HepG2 (cell line): ENCODE measurements at regions not wholly inside any gene's neighbourhood (a gene's known extent, or its start where the extent isn't known, plus 50 kb on each side); places are given as distances from the start of the nearest gene placed in this dataset.

ENCODE experiments used
- ATAC-seq: fragments of 200-7000 bp; cut with Tn5 transposase; 3 replicates; pipeline ENCODE4 v1.9.1; 2020; ENCODE audit warnings: mild to moderate bottlenecking, moderate library complexity
- BruUV-seq: library from RNA; stranded (reverse); fragments of 400-500 nt; replicated peaks from 2 replicates; lab custom pipeline; 2021; lab: Mats Ljungman, UMichigan
- CTCF ChIA-PET: fragments of 300-600 bp; formaldehyde crosslinking; extraction: SDS; loops from one replicate; lab custom pipeline; 2021; ENCODE audit warnings: low total read pairs, inconsistent platforms, low intra/inter-chr PET ratio; lab: Yijun Ruan, JAX
- POLR2A ChIA-PET: fragments of 350-600 bp; sonication (Branson Sonifier 250); formaldehyde crosslinking; loops from one replicate; lab custom pipeline; 2020; ENCODE audit warnings: antibody characterized with exemption, inconsistent platforms; lab: Yijun Ruan, JAX
- DNase-seq: peaks from one replicate; pipeline ENCODE4 v3.0.0-alpha.2; 2015; ENCODE audit warnings: low spot score
- FAIRE-seq: peaks from 3 replicates; lab custom pipeline; 2011; peaks lifted over from hg19 to GRCh38; lab: Jason Lieb, UNC
- H2AFZ ChIP-seq: one replicate; pipeline ENCODE4 v1.6.1; 2011; ENCODE audit warnings: low read length, inconsistent platforms
- H3K27ac ChIP-seq: fragments of 300-600 bp; 3 replicates; pipeline ENCODE4 v1.8.0; 2011; ENCODE audit warnings: mixed run types, mild to moderate bottlenecking, mixed read lengths, low read length, inconsistent platforms; ENCODE audit not compliant: insufficient read depth; ENCODE audit errors: extremely low read length
- H3K27me3 ChIP-seq, 2 experiments: fragments of 200-600 bp in 1 of 2; 2 replicates in 1 of 2; 3 replicates in 1 of 2; pipeline versions ENCODE4 v1.6.0 to v1.8.0; 2011; ENCODE audit warnings: low read length in 2 of 2, mild to moderate bottlenecking in 2 of 2, moderate library complexity in 2 of 2, inconsistent platforms in 1 of 2; ENCODE audit not compliant: insufficient read depth in 2 of 2, control insufficient read depth in 1 of 2
- H3K36me3 ChIP-seq, 2 experiments: fragments of 200-600 bp in 1 of 2; replicated peaks in 1 of 2; 2 replicates in 1 of 2; 3 replicates in 1 of 2; pipeline versions ENCODE4 v1.5.1 to v1.8.0; 2011; ENCODE audit warnings: low read length in 2 of 2, inconsistent platforms in 1 of 2; ENCODE audit not compliant: insufficient read depth in 2 of 2, control insufficient read depth in 1 of 2
- H3K4me1 ChIP-seq: 2 replicates; pipeline ENCODE4 v1.5.1; 2012; ENCODE audit warnings: low read length, inconsistent platforms; ENCODE audit not compliant: insufficient read depth
- H3K4me2 ChIP-seq: 2 replicates; pipeline ENCODE4 v1.6.0; 2011; ENCODE audit warnings: low read depth, low read length, inconsistent platforms
- H3K4me3 ChIP-seq, 3 experiments: fragments of 200-600 bp in 1 of 3; sonication (generic), shearing (Covaris generic) in 1 of 3; replicated peaks in 1 of 3; 2 replicates each; pipeline ENCODE4 v1.5.1; 2011 to 2016; ENCODE audit warnings: low read length in 3 of 3, inconsistent platforms in 2 of 3, low read depth in 2 of 3, mild to moderate bottlenecking in 2 of 3, control low read depth in 1 of 3, mixed read lengths in 1 of 3; ENCODE audit not compliant: insufficient read depth in 1 of 3
- H3K79me2 ChIP-seq: one replicate; pipeline ENCODE4 v1.6.1; 2011; ENCODE audit warnings: low read length, inconsistent platforms; ENCODE audit not compliant: insufficient read depth
- H3K9ac ChIP-seq: 2 replicates; pipeline ENCODE4 v1.6.0; 2011; ENCODE audit warnings: mild to moderate bottlenecking, low read depth, low read length, inconsistent platforms; ENCODE audit not compliant: insufficient read depth
- H3K9me3 ChIP-seq: 2 replicates; pipeline ENCODE4 v1.5.1; 2012; ENCODE audit warnings: mild to moderate bottlenecking, low read length
- H4K20me1 ChIP-seq: 2 replicates; pipeline ENCODE4 v1.6.0; 2011; ENCODE audit warnings: inconsistent platforms, mild to moderate bottlenecking, low read length, moderate library complexity; ENCODE audit not compliant: insufficient read depth
- CHCHD3 ChIP-seq: sonication (generic); formaldehyde crosslinking; IDR thresholded peaks from 2 replicates; pipeline ENCODE4 v1.8.0; 2022; ENCODE audit warnings: mild to moderate bottlenecking, missing genetic modification reagents, moderate library complexity
- MTF2 ChIP-seq: sonication (generic); formaldehyde crosslinking; IDR thresholded peaks from 2 replicates; pipeline ENCODE4 v1.5.0; 2020; ENCODE audit warnings: missing genetic modification reagents, borderline replicate concordance
- SNAI1 ChIP-seq: sonication (generic); formaldehyde crosslinking; IDR thresholded peaks from 2 replicates; pipeline ENCODE4 v1.5.0; 2020; ENCODE audit warnings: mild to moderate bottlenecking, missing genetic modification reagents, borderline replicate concordance
- YEATS2 ChIP-seq: sonication (generic); formaldehyde crosslinking; IDR thresholded peaks from 2 replicates; pipeline ENCODE4 v1.4.0; 2020; ENCODE audit warnings: missing genetic modification reagents, borderline replicate concordance
- ZNF264 ChIP-seq: sonication (generic); formaldehyde crosslinking; IDR thresholded peaks from 2 replicates; pipeline ENCODE4 v1.4.0; 2020; ENCODE audit warnings: missing genetic modification reagents
- ZNF343 ChIP-seq: sonication (generic); formaldehyde crosslinking; IDR thresholded peaks from 2 replicates; pipeline ENCODE4 v1.4.0; 2020; ENCODE audit warnings: mild to moderate bottlenecking, missing genetic modification reagents
- WGBS: methylation state at CpG from one replicate; pipeline ENCODE4 v1.1.6; 2017; ENCODE audit warnings: low lambda C conversion rate; 5-methylcytosine and 5-hydroxymethylcytosine counted together
- in situ Hi-C: cut with HindIII; loops from 2 replicates; pipeline ENCODE4 v1.10.0; 2017; ENCODE audit warnings: low pct_unique_long_range_greater_than_20kb; ENCODE audit not compliant: extremely low pct_ligation_motif_present
- intact Hi-C: fragments of 100-400 bp; cut with micrococcal nuclease; formaldehyde crosslinking; loops from one replicate; pipeline ENCODE4 v1.10.0; 2022; ENCODE audit not compliant: unreplicated experiment
- TF ChIP-seq, protein P1 (sequence below): sonication (generic); formaldehyde crosslinking; IDR thresholded peaks from 2 replicates; pipeline ENCODE4 v1.9.0; 2022; ENCODE audit warnings: low read depth, missing genetic modification reagents
- TF ChIP-seq, protein P2 (sequence below): sonication (generic); formaldehyde crosslinking; IDR thresholded peaks from 2 replicates; pipeline ENCODE4 v1.4.0; 2020; ENCODE audit warnings: missing genetic modification reagents

DNA sequence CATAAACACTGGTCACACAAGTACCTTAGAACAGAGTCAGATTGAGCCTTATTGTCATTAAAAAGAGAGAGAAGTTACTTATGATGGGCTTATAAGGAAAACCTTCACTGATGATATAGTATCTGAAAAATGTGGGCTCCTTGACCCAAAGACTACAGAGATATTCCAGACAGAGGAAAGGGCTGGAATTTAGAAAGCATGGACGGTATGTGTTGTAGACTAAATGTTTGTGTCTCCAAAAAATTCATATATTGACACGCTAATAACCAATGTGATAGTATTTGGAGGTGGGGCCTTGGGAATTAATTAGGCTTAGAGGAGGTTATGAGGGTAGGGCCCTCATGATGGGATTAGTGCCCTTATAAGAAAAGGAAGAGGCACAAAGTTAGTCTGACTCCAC lies 61.0 kb upstream of the DAZL start:
- H3K9ac ChIP-seq, result no peak overlapping the region
- H3K4me1 ChIP-seq, result no peaks in the 10 kb centered on the region
- H3K27ac ChIP-seq, result no peak overlapping the region
- CTCF ChIA-PET, result no interaction called here
- TF ChIP-seq YEATS2 (CRISPR knock-in tag) (no peak), ZNF343 (CRISPR knock-in tag) (no peak), SNAI1 (CRISPR knock-in tag) (no peak), MTF2 (CRISPR knock-in tag) (no peak), ZNF264 (CRISPR knock-in tag) (0 out of 2 replicates have a peak, but pooled peaks have one; percentile 37)
- TF ChIP-seq, protein P1, sequence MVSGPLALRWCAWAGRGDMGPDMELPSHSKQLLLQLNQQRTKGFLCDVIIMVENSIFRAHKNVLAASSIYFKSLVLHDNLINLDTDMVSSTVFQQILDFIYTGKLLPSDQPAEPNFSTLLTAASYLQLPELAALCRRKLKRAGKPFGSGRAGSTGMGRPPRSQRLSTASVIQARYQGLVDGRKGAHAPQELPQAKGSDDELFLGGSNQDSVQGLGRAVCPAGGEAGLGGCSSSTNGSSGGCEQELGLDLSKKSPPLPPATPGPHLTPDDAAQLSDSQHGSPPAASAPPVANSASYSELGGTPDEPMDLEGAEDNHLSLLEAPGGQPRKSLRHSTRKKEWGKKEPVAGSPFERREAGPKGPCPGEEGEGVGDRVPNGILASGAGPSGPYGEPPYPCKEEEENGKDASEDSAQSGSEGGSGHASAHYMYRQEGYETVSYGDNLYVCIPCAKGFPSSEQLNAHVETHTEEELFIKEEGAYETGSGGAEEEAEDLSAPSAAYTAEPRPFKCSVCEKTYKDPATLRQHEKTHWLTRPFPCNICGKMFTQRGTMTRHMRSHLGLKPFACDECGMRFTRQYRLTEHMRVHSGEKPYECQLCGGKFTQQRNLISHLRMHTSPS (CRISPR knock-in tag), result no peak
- no TSS peak for BruUV-seq
- in situ Hi-C loops (no loop called here), intact Hi-C loops (no loop called here)
- ATAC-seq (no peak), DNase-seq (no peak), FAIRE-seq (no peak)
- H3K36me3 ChIP-seq, result no peaks in the 10 kb centered on the region
- H3K79me2 ChIP-seq, result no peaks in the 10 kb centered on the region
- no peaks in the 10 kb centered on the region for H3K9me3 ChIP-seq
- 20% methylated on average over 2 of the region's 2 CpGs for WGBS
- H2AFZ ChIP-seq, result no peak overlapping the region
- H3K27me3 ChIP-seq, result peaks cover 0 to 5% of the 10 kb centered on the region in 2 experiments; a peak in 1 of 5 replicates
- H4K20me1 ChIP-seq, result no peaks in the 10 kb centered on the region
- no peak overlapping the region for H3K4me3 ChIP-seq
- no peak overlapping the region for H3K4me2 ChIP-seq
- POLR2A ChIA-PET, result no interaction called here

DNA sequence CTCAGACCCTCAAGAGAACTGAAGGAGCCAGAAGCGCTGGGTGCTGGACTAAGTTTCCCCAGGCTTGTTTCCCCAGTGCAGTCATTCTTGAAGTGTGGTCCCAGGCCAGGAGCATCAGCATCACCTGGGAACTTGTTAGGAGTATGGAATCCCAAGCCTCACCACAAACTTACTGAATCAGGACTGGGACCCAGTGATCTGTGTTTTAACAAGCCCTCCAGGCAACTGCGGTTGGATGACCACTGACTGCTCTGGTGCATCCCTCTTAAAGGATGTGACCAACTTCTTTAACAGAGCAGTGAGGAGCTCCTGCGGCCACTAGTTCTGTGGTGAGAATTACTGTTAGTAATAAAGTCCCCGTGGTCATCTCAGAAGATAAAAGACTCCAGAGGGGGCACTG lies 62.4 kb upstream of the DAZL start:
- Histone ChIP-seq H4K20me1 (no peaks in the 10 kb centered on the region), H3K79me2 (no peaks in the 10 kb centered on the region), H3K27ac (no peak overlapping the region), H3K4me2 (no peak overlapping the region), H3K4me1 (no peaks in the 10 kb centered on the region), H3K36me3 (no peaks in the 10 kb centered on the region), H2AFZ (no peak overlapping the region), H3K27me3 (peaks cover 0 to 5% of the 10 kb centered on the region in 2 experiments; a peak in 1 of 5 replicates), H3K9me3 (no peaks in the 10 kb centered on the region), H3K9ac (no peak overlapping the region), H3K4me3 (no peak overlapping the region)
- intact Hi-C loops (no loop called here), in situ Hi-C loops (no loop called here)
- ChIA-PET CTCF (no interaction called here), POLR2A (no interaction called here)
- ATAC-seq (no peak), FAIRE-seq (no peak), DNase-seq (no peak)
- TF ChIP-seq, protein P2, sequence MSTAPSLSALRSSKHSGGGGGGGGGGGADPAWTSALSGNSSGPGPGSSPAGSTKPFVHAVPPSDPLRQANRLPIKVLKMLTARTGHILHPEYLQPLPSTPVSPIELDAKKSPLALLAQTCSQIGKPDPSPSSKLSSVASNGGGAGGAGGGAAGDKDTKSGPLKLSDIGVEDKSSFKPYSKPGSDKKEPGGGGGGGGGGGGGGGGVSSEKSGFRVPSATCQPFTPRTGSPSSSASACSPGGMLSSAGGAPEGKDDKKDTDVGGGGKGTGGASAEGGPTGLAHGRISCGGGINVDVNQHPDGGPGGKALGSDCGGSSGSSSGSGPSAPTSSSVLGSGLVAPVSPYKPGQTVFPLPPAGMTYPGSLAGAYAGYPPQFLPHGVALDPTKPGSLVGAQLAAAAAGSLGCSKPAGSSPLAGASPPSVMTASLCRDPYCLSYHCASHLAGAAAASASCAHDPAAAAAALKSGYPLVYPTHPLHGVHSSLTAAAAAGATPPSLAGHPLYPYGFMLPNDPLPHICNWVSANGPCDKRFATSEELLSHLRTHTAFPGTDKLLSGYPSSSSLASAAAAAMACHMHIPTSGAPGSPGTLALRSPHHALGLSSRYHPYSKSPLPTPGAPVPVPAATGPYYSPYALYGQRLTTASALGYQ (CRISPR knock-in tag), result no peak
- no peak for TF ChIP-seq CHCHD3 (CRISPR knock-in tag)
- WGBS, result 10% methylated on average over 4 of the region's 4 CpGs
- BruUV-seq, result no TSS peak
